ENCODE measurements at regions not wholly inside any gene's neighbourhood (a gene's known extent, or its start where the extent isn't known, plus 50 kb on each side); places are given as distances from the start of the nearest gene placed in this dataset.

- no peak for DNase-seq (ENCODE audit: low read depth in 2 of 2)
These were observed 59.9 kb upstream of the ERRFI1 start for GRCh38 chr1:8086055-8086454.

GRCh38 chr1:8084913-8085312 is 58.8 kb upstream of the ERRFI1 start:
- DNase-seq (ENCODE audit: low read depth in 2 of 2): no peak

GRCh38 chr1:8083739-8084484 is 57.8 kb upstream of the ERRFI1 start:
- DNase-seq (ENCODE audit: low read depth in 2 of 2): no peak

- no peak for DNase-seq (ENCODE audit: low read depth in 2 of 2)
These were observed 56.8 kb upstream of the ERRFI1 start for GRCh38 chr1:8082945-8083344.

- DNase-seq (ENCODE audit: low read depth in 2 of 2): no peak
These were observed 52.1 kb upstream of the ERRFI1 start for GRCh38 chr1:8078176-8078671.

GRCh38 chr1:8077602-8078001 is 51.5 kb upstream of the ERRFI1 start:
- no peak for DNase-seq (ENCODE audit: low read depth in 2 of 2)

GRCh38 chr1:8077120-8077573 is 51.0 kb upstream of the ERRFI1 start:
- DNase-seq (ENCODE audit: low read depth in 2 of 2): no peak

GRCh38 chr1:8076176-8076575 is 50.1 kb upstream of the ERRFI1 start:
- DNase-seq (ENCODE audit: low read depth in 2 of 2): no peak

All from stimulated activated CD8-positive, alpha-beta memory T cell treated with anti-CD3 and anti-CD28 coated beads, Interleukin-15, amount 100 ng/mL, for 48 hours (primary cell).